GM21360 (cell line): ENCODE measurements at regions not wholly inside any gene's neighbourhood (a gene's known extent, or its start where the extent isn't known, plus 50 kb on each side); places are given as distances from the start of the nearest gene placed in this dataset.
"Not testable (repeated sequence)": the region's sequence is repeated elsewhere in the genome, so short reads cannot be mapped to it uniquely, and the experiment has no call there.

Source experiments
- ATAC-seq: cut with Tn5 transposase; IDR thresholded peaks from one replicate; pipeline ENCODE4 v1.9.1; 2021; ENCODE audit warnings: mild to moderate bottlenecking, moderate library complexity; ENCODE audit not compliant: unreplicated experiment

DNA sequence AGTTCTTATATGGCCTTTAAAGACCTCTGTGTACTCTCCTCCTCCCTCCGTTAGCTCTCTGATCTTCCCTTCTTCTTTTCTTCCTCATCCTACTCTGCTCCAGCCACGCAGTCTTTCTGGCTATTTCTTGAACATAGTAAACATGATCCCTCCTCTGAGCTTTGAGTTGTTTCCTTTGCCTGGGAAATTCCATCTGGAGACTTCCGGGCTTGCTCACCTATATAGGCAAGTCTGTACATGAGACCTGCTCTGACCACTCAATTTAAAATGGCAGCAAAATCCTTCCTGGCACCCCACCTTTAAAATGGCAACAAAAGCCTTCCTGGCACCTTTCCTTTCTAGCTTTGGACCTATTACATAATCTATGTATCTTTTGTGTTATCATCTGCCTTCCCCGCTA, 517.6 kb downstream of the TTLL7 start:
- not testable (repeated sequence) for ATAC-seq

DNA sequence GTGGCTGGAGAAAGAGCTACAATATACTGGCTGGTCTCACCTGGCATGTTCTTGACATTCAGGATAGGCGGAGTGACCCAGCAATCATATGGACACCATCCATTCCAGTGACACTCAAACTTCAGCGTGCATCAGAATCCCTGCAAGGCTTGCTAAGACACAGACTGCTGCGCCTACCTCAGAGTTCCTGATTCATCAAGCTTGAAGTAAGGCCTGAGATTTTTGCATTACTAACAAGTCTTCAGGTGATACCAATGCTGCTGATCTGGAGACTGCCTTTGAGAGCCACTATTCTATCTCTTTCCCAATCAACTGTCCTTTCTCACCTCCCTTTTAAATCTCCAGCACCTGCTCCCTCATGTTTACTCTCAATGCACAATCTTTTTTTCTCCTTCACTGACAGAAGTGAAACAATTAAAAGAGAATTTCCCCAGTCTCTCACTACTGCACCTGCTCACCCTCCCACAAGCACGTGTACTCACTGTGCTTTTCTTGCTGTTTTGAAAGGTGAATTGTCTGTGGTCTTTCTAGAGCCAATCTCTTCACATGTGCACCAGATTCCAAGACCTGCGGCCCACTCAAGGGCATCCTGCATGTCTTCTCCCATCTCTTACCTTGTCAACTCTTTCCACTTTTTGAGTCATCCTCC, 519.2 kb downstream of the TTLL7 start:
- not testable (repeated sequence) for ATAC-seq

DNA sequence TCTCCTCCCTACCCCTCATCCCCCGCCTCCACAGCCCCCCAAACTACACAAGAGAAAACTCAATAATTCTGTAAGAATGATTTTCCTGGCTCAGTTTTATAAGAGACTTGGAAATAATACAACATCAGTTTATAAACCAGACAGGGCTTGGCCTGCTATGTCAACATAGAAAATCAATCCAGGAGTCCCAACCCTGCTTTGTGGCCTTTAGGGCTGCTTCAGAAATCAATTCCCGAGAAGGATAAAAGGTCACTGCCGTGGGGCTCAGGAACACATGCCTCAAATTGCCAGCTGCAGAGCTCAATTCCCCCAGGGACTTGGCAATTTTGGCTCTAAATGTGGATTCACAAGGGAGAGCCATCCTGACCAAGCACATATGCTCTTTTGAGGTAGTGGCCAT, 520.8 kb downstream of the TTLL7 start:
- not testable (repeated sequence) for ATAC-seq

DNA sequence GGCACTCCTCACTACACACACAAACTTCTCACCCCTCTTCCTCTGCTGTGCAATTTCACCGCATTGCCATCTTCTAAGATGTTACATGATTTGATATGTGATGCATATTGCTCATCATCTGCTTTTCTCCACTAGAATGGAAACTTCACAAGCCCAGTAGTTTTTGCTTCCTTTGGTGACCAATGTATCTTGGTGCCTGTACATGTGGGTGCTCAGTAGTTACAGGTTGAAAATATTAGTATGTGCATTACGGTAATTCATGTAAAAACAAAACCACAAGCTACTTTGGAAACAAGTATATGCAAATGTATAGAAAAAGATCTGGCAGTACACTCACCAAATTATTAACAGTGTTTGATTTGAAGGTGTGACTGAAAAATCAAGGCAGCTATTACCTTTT, 522.4 kb downstream of the TTLL7 start:
- ATAC-seq = not testable (repeated sequence)

DNA sequence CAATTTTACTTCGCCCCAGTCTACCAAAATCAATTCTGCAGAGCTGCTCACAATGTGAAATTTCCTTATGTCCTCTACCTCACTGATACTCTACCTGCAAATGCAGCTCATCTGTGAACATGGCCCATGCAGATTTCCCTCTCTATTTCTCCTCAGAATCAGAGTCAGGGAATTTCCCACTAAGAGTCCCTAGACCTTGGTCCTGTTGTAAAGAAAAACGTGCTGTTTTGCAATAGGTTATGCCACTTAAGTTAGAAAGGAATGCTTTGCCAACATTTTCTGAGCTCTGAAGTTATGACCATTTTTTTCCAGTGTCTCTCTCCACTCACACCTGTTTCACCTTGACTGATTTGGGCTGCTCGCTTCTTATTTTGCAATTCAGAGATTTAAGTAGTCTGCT, 524.0 kb downstream of the TTLL7 start:
- ATAC-seq = not testable (repeated sequence)

DNA sequence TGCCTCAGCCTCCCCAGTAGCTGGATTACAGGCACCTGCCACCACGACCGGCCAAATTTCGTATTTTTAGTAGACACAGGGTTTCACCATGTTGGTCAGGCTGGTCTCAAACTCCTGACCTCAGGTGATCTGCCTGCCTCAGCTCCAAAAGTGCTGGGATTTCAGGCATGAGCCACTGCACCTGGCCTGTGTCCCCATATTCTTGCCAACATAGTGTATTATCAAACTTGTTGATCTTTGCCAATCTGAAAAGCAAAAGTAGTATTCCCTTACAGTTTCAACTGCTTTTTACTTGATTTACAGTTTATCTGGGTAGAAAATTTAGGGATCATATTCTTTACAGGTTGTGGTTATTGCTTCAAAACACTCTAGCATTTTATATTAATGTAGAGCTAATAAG, 524.9 kb downstream of the TTLL7 start:
- ATAC-seq = not testable (repeated sequence)

DNA sequence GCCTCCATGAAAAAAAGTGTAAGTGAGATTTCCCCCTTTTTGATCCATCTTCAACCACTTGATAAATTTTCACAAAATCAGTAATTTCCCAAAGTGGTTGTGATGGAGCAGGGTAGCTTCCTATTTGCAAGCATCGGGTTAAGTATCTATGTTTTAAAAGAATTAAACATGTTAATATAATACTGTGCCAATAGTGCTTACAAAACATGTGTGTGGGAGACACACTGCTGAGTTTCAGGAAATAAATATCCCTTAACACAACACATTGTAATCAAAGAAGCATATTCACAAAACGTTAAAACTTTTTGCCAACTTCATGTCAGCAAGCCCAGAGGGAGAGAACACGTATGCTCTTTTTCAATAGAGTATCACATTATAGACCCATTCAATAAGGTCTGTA, 526.9 kb downstream of the TTLL7 start:
- ATAC-seq = not testable (repeated sequence)

DNA sequence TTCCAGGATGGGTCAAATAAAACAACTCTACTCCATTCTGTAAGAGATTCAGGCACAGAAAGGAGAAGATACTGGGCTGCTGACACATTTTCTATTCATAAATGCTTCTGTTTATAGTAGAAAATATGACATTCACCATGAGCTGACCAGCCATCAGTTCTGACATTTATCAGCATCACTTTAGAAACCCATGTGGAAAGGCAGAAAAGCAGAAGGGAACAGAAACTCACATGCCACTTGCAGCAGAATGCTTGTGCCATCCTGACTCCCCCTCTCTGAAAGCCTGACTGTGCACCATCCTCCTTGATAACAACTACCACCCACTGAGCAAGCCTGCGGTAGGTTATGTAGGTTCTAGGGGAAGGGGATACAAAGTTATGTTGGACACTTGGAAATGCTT, 527.7 kb downstream of the TTLL7 start:
- ATAC-seq = not testable (repeated sequence)

DNA sequence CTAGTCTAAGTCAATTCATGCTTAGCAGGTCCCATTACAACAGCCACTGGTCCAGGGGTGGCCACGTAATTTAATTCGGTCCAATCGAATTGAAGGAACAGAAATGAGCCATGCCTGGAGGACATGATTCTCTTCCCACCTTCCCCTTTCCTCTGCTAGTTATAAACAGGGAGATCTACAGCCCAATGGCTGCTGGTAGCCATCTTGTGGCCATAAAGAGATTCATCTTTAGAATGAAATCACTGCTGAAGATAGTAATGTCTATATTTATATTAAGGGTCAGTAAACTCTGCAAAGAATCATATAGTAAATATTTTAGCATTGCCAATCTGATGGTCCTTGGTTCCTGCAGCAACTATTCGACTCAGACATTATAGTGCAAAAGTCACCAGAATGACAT, 530.6 kb downstream of the TTLL7 start:
- not testable (repeated sequence) for ATAC-seq

DNA sequence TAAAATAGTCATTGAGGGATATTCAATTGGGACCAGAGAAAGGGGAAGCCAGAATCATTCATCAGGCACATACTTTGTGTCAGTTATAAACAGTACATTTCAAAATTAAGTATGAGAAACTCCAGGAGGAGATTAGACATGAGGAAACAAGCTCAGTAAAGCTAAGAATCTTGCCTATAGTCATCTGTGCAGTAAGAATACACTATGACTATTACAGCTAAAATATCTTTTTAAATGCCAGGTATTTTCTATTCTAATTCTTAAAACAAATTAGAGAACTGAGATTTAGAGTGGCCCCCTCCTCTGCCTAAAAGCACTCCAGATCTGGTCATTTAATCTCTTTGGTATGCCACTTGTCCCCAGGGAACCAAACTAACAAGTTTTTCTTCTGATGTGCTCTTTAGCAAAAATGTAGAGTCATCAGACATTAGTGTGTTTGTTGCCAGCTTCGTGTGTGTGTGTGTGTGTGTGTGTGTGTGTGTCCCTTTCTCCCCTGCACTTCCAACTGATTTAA, 541.1 kb downstream of the TTLL7 start:
- ATAC-seq = not testable (repeated sequence)

DNA sequence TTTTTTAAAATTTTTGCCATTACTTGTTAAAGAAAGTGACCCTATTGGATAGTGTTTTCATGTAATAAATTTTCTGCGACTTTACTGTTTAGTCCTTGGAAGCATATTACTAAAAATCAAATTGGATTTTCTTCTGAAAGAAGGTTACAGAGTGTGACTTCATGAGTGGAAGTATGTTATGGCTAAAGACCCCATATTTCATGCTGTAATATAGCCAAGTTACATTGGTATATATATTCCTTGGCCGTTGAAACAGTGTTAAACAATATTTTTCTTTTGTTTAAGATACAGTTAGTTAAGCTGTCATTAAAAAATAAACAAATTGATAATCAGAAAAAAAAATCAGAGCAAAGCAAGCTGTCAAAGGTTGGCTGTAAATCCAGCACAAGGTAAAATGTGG, 541.7 kb downstream of the TTLL7 start:
- not testable (repeated sequence) for ATAC-seq

DNA sequence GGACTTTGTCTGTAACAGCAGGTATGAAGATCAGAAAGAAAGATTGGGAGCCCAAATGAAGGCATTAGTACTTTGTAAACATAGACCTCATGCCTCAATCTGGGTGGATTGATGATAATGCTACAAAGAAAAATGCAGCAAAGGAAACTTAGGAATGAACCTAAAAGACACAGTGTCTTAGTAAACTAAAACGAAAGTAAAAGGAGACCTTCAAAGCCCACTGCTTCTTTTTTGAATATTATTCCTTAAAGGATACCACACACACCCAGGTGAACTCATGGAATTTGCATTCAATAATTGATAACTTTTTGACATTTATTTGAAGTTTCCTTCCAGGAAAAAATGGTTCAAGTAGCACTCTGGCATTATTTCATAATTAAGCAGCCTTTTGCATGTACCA, 543.2 kb downstream of the TTLL7 start:
- not testable (repeated sequence) for ATAC-seq

DNA sequence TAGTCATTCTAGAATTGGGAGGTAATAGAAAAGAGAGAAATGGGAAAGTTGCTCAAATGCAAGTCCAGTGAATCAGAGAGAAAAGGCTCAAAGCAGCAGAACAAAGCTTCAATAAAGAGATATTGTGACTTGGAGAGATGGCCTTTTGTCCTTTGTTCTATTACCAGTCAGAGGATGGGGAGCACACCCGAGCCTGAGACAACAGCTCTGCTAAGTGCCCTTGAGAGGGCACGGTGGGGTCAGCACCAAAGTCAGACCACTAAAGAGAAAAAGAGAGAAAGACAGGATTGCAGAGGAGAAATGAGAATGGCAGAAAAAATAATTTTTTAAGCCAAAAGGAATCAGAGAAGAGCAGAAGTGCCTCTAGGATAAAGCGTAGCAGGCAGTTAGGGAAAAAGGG, 553.1 kb downstream of the TTLL7 start:
- not testable (repeated sequence) for ATAC-seq

DNA sequence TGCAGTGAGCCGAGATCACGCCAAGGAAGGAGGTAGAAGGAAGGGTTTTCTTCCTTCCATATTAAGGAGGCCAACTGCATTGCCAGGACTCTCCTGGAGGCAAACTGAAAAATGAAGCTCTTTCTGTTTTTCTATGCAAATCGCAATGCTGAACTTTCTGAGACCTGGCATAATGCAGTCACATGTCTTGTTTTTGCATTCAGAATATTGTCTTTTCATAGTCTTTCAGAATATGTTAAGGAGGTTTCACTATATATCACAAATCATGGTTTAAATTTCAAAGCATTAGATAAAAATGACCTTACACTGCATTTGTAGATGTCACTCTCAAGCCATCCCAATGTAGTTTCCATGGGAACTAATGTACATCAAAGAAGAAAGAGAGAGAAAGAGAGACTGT, 556.5 kb downstream of the TTLL7 start:
- ATAC-seq = not testable (repeated sequence)

DNA sequence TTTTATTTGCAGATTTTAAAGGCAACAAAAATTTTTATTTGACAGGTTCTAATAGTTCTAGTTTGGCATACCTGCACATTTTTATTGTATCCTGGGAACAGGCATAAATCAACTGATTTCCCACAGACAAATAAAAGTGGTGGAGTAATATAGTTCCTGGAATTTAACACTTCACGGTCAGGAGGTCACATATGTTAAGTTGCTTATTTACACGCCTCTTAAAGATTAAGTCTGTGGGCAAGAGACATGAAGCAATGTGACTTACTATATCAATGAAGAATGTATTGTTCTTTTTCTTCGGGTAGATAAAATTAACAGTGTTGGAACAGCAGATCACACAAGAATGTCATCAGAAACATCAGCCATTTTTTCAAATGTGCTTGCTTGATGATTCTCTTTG, 558.3 kb downstream of the TTLL7 start:
- not testable (repeated sequence) for ATAC-seq

DNA sequence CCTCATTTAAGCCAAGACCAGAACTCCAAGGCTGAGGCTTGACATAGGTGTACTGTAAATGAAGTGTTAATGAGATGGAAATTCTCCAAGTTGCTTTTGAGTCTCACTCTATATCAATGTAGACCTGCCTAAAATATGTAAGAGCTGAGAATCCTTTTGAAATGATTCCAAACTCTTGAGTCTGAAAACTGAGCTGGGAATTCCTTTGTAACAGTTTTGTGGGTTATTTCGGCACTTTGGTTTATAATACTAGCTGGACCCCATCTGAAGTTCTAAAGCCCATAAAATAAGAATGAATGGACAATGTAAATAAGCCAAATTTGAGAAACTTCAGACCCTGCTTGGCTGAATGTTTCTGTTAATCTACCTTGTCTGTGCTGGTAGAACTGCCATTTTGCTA, 558.9 kb downstream of the TTLL7 start:
- not testable (repeated sequence) for ATAC-seq

DNA sequence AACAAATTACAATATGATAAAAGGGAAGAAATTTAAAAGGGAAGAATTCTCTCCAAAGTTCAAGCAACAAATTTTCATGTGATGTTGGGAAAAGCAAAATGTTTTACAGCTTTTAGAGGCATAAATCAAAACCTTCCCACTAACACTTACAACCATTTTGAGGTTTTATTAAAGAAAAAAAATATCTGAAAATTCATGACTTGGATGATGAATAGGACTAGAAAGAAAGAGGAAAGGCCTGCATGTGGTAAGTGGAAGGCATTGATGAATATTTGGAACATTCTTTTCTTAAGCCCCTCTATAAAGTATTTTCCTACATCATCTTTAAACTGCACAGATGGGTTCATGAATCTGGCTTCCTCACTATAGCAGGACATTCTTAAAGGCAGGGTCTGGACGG, 560.6 kb downstream of the TTLL7 start:
- not testable (repeated sequence) for ATAC-seq

DNA sequence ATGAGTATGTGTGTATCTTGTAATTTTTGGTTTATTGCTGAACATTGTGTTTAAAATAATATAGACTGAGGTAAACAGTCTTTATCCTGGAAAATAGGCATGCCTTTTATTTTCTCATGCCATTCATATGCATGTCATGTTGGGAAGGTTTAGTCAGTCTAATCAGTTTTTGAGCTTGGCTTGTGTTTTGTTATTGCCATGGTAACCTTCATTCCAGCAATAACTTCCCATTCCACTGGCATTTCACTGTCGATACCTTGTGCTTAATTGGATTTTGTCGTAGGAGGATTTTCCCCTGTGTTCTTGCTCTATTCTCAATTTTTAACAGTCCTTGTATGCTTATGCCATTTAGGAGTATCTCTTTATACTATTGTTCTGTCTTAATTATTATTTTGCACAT, 563.6 kb downstream of the TTLL7 start:
- not testable (repeated sequence) for ATAC-seq

DNA sequence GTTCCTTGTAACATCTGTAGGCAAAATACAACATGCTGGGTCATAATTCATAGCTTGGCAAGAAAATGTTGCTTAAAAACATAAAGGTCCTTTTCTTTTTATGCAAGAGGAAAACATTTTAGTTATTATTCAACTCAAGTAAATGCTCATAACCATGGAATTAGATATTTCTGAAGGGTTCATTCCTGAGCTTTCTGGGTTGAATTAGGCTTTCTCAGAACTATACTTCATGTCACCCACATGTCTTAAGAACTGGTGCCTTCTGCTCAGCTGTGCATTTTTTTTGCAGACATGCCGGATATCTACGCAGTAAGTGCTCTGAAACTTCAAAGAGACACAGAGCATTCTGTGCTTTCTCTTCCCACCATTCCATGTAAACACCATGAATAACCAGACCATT, 571.4 kb downstream of the TTLL7 start:
- not testable (repeated sequence) for ATAC-seq

DNA sequence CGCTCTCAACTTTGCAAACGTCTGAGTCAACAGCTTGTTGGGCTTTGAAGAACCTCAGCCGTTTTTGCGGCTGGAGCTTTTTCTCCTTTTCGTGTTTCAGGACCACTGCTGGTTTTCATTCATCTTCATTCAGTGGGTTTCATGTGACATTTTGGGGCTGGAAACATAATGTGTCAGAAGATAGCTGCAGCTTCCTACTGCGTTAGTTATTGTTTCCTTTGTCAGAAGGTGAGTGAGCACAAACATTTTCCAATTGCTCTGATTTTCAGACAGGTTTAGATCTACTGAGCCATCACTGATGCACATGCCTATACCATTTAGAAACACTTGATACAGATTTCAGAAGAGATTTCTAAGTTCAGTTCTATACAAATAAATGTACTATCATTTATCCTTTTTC, 575.5 kb downstream of the TTLL7 start:
- ATAC-seq = not testable (repeated sequence)

DNA sequence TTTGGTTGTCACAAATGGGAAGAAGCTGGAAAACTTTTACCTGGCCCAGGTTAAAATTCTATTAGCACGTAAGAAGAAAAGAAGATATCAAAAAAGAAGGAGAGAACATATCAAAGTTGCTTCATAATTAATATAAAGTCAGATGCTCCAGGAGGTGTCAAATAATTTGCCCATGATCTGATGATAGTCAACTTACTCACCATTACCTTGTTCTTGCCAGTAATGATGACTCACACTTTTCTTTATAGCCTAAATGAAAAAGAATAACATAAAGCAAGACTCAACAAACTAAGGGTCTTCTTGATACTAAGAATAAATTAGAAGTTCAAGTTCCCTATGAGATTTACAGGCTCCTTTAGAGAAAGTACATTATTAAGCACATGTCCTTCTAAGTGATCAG, 580.4 kb downstream of the TTLL7 start:
- no peak for ATAC-seq

DNA sequence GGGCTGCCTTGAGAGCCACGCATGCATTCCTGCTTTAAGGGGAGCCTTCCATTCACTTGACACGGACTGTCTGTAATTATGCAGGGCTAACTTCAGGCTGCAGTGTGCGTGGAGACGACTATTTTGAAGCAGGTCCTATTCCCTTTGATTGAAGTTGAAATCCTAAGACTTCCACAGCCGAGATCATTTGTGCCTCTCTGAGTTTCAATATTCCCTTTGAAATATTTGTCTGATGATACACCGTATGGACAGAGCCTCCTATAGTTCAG, 585.2 kb downstream of the TTLL7 start:
- not testable (repeated sequence) for ATAC-seq

DNA sequence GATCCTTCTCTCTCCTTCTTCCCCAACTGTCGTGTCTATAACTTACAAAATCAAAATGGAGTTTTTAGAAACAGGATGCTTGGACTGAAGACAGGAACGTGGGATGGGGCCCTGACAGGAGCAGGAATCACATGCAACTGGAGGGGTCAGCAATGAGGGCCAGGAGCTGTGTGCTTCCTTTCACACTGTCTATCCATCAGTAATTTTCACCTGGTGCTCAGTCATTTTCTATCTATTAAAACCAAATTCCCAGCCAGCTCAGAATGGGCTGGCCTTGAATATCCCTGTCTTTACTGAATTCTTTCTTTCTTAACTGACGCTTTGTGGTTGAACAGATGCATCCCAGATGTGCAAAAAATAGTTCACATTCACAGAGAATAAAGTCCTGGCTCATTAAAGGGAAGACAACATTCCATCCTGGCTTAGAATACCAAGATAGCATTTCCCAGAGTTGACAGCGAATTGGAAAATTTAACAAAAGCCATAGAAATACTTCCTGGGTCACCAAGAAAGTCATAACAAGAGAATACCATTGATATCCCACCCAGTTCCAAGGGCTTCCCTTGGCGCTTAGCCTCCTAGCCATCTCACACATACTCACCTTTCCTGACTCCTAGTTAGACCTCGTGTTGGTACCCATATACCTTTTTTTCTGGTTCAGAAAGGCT, 588.1 kb downstream of the TTLL7 start:
- ATAC-seq = not testable (repeated sequence)
